ENCODE measurements at regions not wholly inside any gene's neighbourhood (a gene's known extent, or its start where the extent isn't known, plus 50 kb on each side); places are given as distances from the start of the nearest gene placed in this dataset.
A peak's percentile ranks its signal among the peaks of the same experiment; 100 is the strongest.

- no peak for TF ChIP-seq POLR2A (IDR thresholded peaks at IDR 0.05)
- TF ChIP-seq CTCF (IDR thresholded peaks at IDR 0.05) = no peak
- no peaks in the 10 kb centered on the region for H3K9me3 ChIP-seq
- H3K27ac ChIP-seq = no peak overlapping the region
- H3K4me3 ChIP-seq = no peak overlapping the region
- no peaks in the 10 kb centered on the region for H3K27me3 ChIP-seq
- H3K36me3 ChIP-seq (ENCODE audit: low read depth, missing control alignments) = no peaks in the 10 kb centered on the region
- WGBS, 2 donors = 97 to 98% methylated on average over 5 of the region's 5 CpGs
- intact Hi-C loops (cut with DNase I; ENCODE audit: low total_unique reads) = no loop called here
- H3K4me1 ChIP-seq = no peaks in the 10 kb centered on the region
- DNase-seq = no peak
Measured at GRCh38 chr11:130731401-130731800, 184.9 kb downstream of the SNX19 start.

GRCh38 chr11:130732476-130732875 lies 183.8 kb downstream of the SNX19 start:
- peaks cover under 1% of the 10 kb centered on the region for H3K4me1 ChIP-seq
- H3K27ac ChIP-seq = no peak overlapping the region
- no peaks in the 10 kb centered on the region for H3K9me3 ChIP-seq
- intact Hi-C loops (cut with DNase I; ENCODE audit: low total_unique reads) = no loop called here
- H3K27me3 ChIP-seq = no peaks in the 10 kb centered on the region
- TF ChIP-seq CTCF (IDR thresholded peaks at IDR 0.05) (no peak), POLR2A (IDR thresholded peaks at IDR 0.05) (no peak)
- no peak overlapping the region for H3K4me3 ChIP-seq
- DNase-seq = no peak
- WGBS, 2 donors = 86 to 92% methylated on average over 3 of the region's 3 CpGs
- no peaks in the 10 kb centered on the region for H3K36me3 ChIP-seq (ENCODE audit: low read depth, missing control alignments)

- H3K4me3 ChIP-seq = no peak overlapping the region
- H3K36me3 ChIP-seq (ENCODE audit: low read depth, missing control alignments) = no peaks in the 10 kb centered on the region
- no peak overlapping the region for H3K27ac ChIP-seq
- intact Hi-C loops (cut with DNase I; ENCODE audit: low total_unique reads) = no loop called here
- H3K9me3 ChIP-seq = no peaks in the 10 kb centered on the region
- peaks cover 10% of the 10 kb centered on the region for H3K4me1 ChIP-seq
- TF ChIP-seq CTCF (IDR thresholded peaks at IDR 0.05) = no peak
- TF ChIP-seq POLR2A (IDR thresholded peaks at IDR 0.05) = no peak
- WGBS, 2 donors = 70 to 84% methylated on average over 5 of the region's 5 CpGs
- no peak for DNase-seq
- H3K27me3 ChIP-seq = no peaks in the 10 kb centered on the region
Measured at GRCh38 chr11:130737041-130737830, 179.0 kb downstream of the SNX19 start.

- TF ChIP-seq CTCF (IDR thresholded peaks at IDR 0.05) = no peak
- no peak for TF ChIP-seq POLR2A (IDR thresholded peaks at IDR 0.05)
- H3K4me1 ChIP-seq = peaks cover 10% of the 10 kb centered on the region
- no peaks in the 10 kb centered on the region for H3K9me3 ChIP-seq
- no peaks in the 10 kb centered on the region for H3K27me3 ChIP-seq
- H3K4me3 ChIP-seq = no peak overlapping the region
- WGBS, 2 donors = 13 to 21% methylated on average over 12 of the region's 12 CpGs
- intact Hi-C loops (cut with DNase I; ENCODE audit: low total_unique reads) = no loop called here
- no peaks in the 10 kb centered on the region for H3K36me3 ChIP-seq (ENCODE audit: low read depth, missing control alignments)
- H3K27ac ChIP-seq = no peak overlapping the region
- DNase-seq = peak; percentile 60
Measured at GRCh38 chr11:130737866-130738431, 178.3 kb downstream of the SNX19 start.

- Histone ChIP-seq H3K36me3 (ENCODE audit: low read depth, missing control alignments) (no peaks in the 10 kb centered on the region), H3K27ac (no peak overlapping the region), H3K9me3 (no peaks in the 10 kb centered on the region), H3K4me1 (peaks cover 10% of the 10 kb centered on the region), H3K4me3 (no peak overlapping the region), H3K27me3 (no peaks in the 10 kb centered on the region)
- intact Hi-C loops (cut with DNase I; ENCODE audit: low total_unique reads) = no loop called here
- no peak for DNase-seq
- TF ChIP-seq POLR2A (IDR thresholded peaks at IDR 0.05) = no peak
- TF ChIP-seq CTCF (IDR thresholded peaks at IDR 0.05) = no peak
- 50 to 61% methylated on average over 3 of the region's 3 CpGs for WGBS, 2 donors
Measured at GRCh38 chr11:130738611-130739010, 177.7 kb downstream of the SNX19 start.
